Prostate gland (tissue), 2 donors: ENCODE measurements at regions not wholly inside any gene's neighbourhood (a gene's known extent, or its start where the extent isn't known, plus 50 kb on each side); places are given as distances from the start of the nearest gene placed in this dataset.

ENCODE experiments used
- DNase-seq: peaks from one replicate; pipeline ENCODE4 v3.0.0-alpha.2; 2019; ENCODE audit warnings: low spot score
- H3K27ac ChIP-seq, 2 donors: fragments of 200-600 bp; sonication (generic); 2 replicates each; pipeline ENCODE4 v1.5.1; 2017 to 2019
- H3K27me3 ChIP-seq: fragments of 200-600 bp; sonication (generic); replicated peaks from 2 replicates; pipeline ENCODE4 v1.5.1; 2019; ENCODE audit not compliant: insufficient read depth
- H3K36me3 ChIP-seq, 2 donors: fragments of 200-600 bp; sonication (generic); 1 replicate in 1 of 2; 2 replicates in 1 of 2; pipeline versions ENCODE4 v1.5.1 to v1.8.1; 2017 to 2019
- H3K4me1 ChIP-seq: fragments of 200-600 bp; sonication (generic); replicated peaks from 2 replicates; pipeline ENCODE4 v1.5.1; 2019
- H3K4me3 ChIP-seq, 2 donors: fragments of 200-600 bp; sonication (generic); 2 replicates each; pipeline ENCODE4 v1.5.1; 2017 to 2019
- H3K9me3 ChIP-seq: fragments of 200-600 bp; sonication (generic); 2 replicates; pipeline ENCODE4 v1.5.1; 2017
- CTCF ChIP-seq, 4 experiments: fragments of 200-600 bp in 2 of 4; fragments of 450-650 bp in 2 of 4; sonication (generic) in 2 of 4; IDR thresholded peaks; 1 replicate in 3 of 4; 2 replicates in 1 of 4; pipeline ENCODE4 v1.5.1; 2016 to 2019; ENCODE audit warnings: antibody characterized with exemption in 4 of 4, mild to moderate bottlenecking in 2 of 4, moderate library complexity in 2 of 4
- POLR2A ChIP-seq: fragments of 450-650 bp; IDR thresholded peaks from one replicate; pipeline ENCODE4 v1.6.1; 2016; ENCODE audit warnings: antibody characterized with exemption, mild to moderate bottlenecking
- POLR2AphosphoS5 ChIP-seq: sonication (generic); formaldehyde crosslinking; IDR thresholded peaks from one replicate; pipeline ENCODE4 v1.6.1; 2017; ENCODE audit warnings: antibody characterized with exemption
- WGBS: methylation state at CpG from one replicate; pipeline ENCODE4 v1.1.5; 2018; 5-methylcytosine and 5-hydroxymethylcytosine counted together
- intact Hi-C: fragments of 100-400 bp; cut with DNase I; formaldehyde crosslinking; loops from one replicate; pipeline ENCODE4 v1.14.2; 2022

- TF ChIP-seq CTCF (IDR thresholded peaks at IDR 0.05) (no peak), POLR2AphosphoS5 (no peak), POLR2A (no peak)
- Histone ChIP-seq H3K27me3 (no peaks in the 10 kb centered on the region), H3K4me3 (no peak overlapping the region), H3K36me3 (no peaks in the 10 kb centered on the region), H3K4me1 (no peaks in the 10 kb centered on the region), H3K27ac (no peak overlapping the region), H3K9me3 (no peaks in the 10 kb centered on the region)
- intact Hi-C loops = no loop called here
- WGBS = 48% methylated on average over 2 of the region's 2 CpGs
- DNase-seq = no peak
Observed at GRCh38 chr1:188249811-188250210, 1421.1 kb downstream of the PLA2G4A start.

- no peak overlapping the region for H3K4me3 ChIP-seq
- DNase-seq = no peak
- WGBS = 42% methylated on average over 1 of the region's 1 CpG
- H3K36me3 ChIP-seq = no peaks in the 10 kb centered on the region
- no peak overlapping the region for H3K27ac ChIP-seq
- no peaks in the 10 kb centered on the region for H3K4me1 ChIP-seq
- H3K9me3 ChIP-seq = no peaks in the 10 kb centered on the region
- TF ChIP-seq POLR2AphosphoS5 (no peak), POLR2A (no peak), CTCF (IDR thresholded peaks at IDR 0.05) (no peak)
- intact Hi-C loops = no loop called here
- no peaks in the 10 kb centered on the region for H3K27me3 ChIP-seq
Observed at GRCh38 chr1:188251036-188251435, 1422.3 kb downstream of the PLA2G4A start.

- H3K9me3 ChIP-seq = no peaks in the 10 kb centered on the region
- intact Hi-C loops = no loop called here
- no peaks in the 10 kb centered on the region for H3K36me3 ChIP-seq
- no peak for DNase-seq
- WGBS = 87% methylated on average over 4 of the region's 4 CpGs
- H3K27me3 ChIP-seq = no peaks in the 10 kb centered on the region
- no peak overlapping the region for H3K27ac ChIP-seq
- no peak overlapping the region for H3K4me3 ChIP-seq
- TF ChIP-seq CTCF (IDR thresholded peaks at IDR 0.05) (no peak), POLR2A (no peak), POLR2AphosphoS5 (no peak)
- no peaks in the 10 kb centered on the region for H3K4me1 ChIP-seq
Observed at GRCh38 chr1:188261849-188262248, 1433.1 kb downstream of the PLA2G4A start.

- Histone ChIP-seq H3K27me3 (no peaks in the 10 kb centered on the region), H3K27ac (no peak overlapping the region), H3K4me3 (no peak overlapping the region), H3K4me1 (no peaks in the 10 kb centered on the region), H3K36me3 (no peaks in the 10 kb centered on the region), H3K9me3 (no peaks in the 10 kb centered on the region)
- WGBS = 90% methylated on average over 1 of the region's 1 CpG
- intact Hi-C loops = no loop called here
- TF ChIP-seq POLR2AphosphoS5 = no peak
- no peak for TF ChIP-seq CTCF (IDR thresholded peaks at IDR 0.05)
- no peak for DNase-seq
Observed at GRCh38 chr1:188269956-188270355, 1441.2 kb downstream of the PLA2G4A start.

- 91% methylated on average over 1 of the region's 1 CpG for WGBS
- Histone ChIP-seq H3K4me3 (no peak overlapping the region), H3K27ac (no peak overlapping the region), H3K27me3 (no peaks in the 10 kb centered on the region), H3K4me1 (no peaks in the 10 kb centered on the region), H3K36me3 (no peaks in the 10 kb centered on the region), H3K9me3 (no peaks in the 10 kb centered on the region)
- intact Hi-C loops = no loop called here
- TF ChIP-seq POLR2A (no peak), POLR2AphosphoS5 (no peak), CTCF (IDR thresholded peaks at IDR 0.05) (no peak)
- no peak for DNase-seq
Observed at GRCh38 chr1:188270497-188270896, 1441.7 kb downstream of the PLA2G4A start.
